ENCODE measurements at regions not wholly inside any gene's neighbourhood (a gene's known extent, or its start where the extent isn't known, plus 50 kb on each side); places are given as distances from the start of the nearest gene placed in this dataset.

- TF ChIP-seq HMGXB3 (CRISPR knock-in tag; IDR thresholded peaks at IDR 0.05; ENCODE audit: borderline replicate concordance) (peak; percentile 33; the same call in 1 of the 2 replicates), ZNF124 (CRISPR knock-in tag; IDR thresholded peaks at IDR 0.05) (peak; percentile 96), MIXL1 (CRISPR knock-in tag; IDR thresholded peaks at IDR 0.05) (peak; percentile 90), ARNT2 (CRISPR knock-in tag; IDR thresholded peaks at IDR 0.05; ENCODE audit: low read depth) (peak; percentile 81), KMT2A (CRISPR knock-in tag; IDR thresholded peaks at IDR 0.05) (peak; percentile 82), ZNF572 (CRISPR knock-in tag; IDR thresholded peaks at IDR 0.05) (0 out of 2 replicates have a peak, but pooled peaks have one; percentile 60), ZNF256 (CRISPR knock-in tag; conservative IDR thresholded peaks at IDR 0.05) (peak; percentile 36; the same call in 1 of the 2 replicates), ATF6 (CRISPR knock-in tag; conservative IDR thresholded peaks at IDR 0.05) (0 out of 2 replicates have a peak, but pooled peaks have one; percentile 59), RAD21 (CRISPR knock-in tag; IDR thresholded peaks at IDR 0.05) (peak; percentile 81), ZNF383 (CRISPR knock-in tag; IDR thresholded peaks at IDR 0.05; ENCODE audit: borderline replicate concordance) (0 out of 2 replicates have a peak, but pooled peaks have one; percentile 35), ZNF644 (CRISPR knock-in tag; IDR thresholded peaks at IDR 0.05; ENCODE audit: low read depth) (peak; percentile 62), MXI1 (IDR thresholded peaks at IDR 0.05; ENCODE audit: borderline replicate concordance, low read depth, low read length) (peak; percentile 58; the same call in 2 of the 3 replicates), LRRFIP1 (CRISPR knock-in tag; conservative IDR thresholded peaks at IDR 0.05) (peak; percentile 85; the same call in 1 of the 2 replicates), YEATS4 (CRISPR knock-in tag; IDR thresholded peaks at IDR 0.05; ENCODE audit: borderline replicate concordance) (peak; percentile 88), KLF11 (CRISPR knock-in tag; IDR thresholded peaks at IDR 0.05) (peak; percentile 91; the same call in 1 of the 2 replicates)
- TF ChIP-seq, protein P1, sequence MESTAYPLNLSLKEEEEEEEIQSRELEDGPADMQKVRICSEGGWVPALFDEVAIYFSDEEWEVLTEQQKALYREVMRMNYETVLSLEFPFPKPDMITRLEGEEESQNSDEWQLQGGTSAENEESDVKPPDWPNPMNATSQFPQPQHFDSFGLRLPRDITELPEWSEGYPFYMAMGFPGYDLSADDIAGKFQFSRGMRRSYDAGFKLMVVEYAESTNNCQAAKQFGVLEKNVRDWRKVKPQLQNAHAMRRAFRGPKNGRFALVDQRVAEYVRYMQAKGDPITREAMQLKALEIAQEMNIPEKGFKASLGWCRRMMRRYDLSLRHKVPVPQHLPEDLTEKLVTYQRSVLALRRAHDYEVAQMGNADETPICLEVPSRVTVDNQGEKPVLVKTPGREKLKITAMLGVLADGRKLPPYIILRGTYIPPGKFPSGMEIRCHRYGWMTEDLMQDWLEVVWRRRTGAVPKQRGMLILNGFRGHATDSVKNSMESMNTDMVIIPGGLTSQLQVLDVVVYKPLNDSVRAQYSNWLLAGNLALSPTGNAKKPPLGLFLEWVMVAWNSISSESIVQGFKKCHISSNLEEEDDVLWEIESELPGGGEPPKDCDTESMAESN (CRISPR knock-in tag; conservative IDR thresholded peaks at IDR 0.05) = peak; percentile 91
- TF ChIP-seq, protein P2, sequence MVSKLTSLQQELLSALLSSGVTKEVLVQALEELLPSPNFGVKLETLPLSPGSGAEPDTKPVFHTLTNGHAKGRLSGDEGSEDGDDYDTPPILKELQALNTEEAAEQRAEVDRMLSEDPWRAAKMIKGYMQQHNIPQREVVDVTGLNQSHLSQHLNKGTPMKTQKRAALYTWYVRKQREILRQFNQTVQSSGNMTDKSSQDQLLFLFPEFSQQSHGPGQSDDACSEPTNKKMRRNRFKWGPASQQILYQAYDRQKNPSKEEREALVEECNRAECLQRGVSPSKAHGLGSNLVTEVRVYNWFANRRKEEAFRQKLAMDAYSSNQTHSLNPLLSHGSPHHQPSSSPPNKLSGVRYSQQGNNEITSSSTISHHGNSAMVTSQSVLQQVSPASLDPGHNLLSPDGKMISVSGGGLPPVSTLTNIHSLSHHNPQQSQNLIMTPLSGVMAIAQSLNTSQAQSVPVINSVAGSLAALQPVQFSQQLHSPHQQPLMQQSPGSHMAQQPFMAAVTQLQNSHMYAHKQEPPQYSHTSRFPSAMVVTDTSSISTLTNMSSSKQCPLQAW (CRISPR knock-in tag; IDR thresholded peaks at IDR 0.05) = peak; percentile 88
These were observed 454.8 kb downstream of the PREX1 start (continued) for GRCh38 chr20:48372851-48373554.
